ENCODE measurements at regions not wholly inside any gene's neighbourhood (a gene's known extent, or its start where the extent isn't known, plus 50 kb on each side); places are given as distances from the start of the nearest gene placed in this dataset.
"Not testable (repeated sequence)": the region's sequence is repeated elsewhere in the genome, so short reads cannot be mapped to it uniquely, and the experiment has no call there.

DNA sequence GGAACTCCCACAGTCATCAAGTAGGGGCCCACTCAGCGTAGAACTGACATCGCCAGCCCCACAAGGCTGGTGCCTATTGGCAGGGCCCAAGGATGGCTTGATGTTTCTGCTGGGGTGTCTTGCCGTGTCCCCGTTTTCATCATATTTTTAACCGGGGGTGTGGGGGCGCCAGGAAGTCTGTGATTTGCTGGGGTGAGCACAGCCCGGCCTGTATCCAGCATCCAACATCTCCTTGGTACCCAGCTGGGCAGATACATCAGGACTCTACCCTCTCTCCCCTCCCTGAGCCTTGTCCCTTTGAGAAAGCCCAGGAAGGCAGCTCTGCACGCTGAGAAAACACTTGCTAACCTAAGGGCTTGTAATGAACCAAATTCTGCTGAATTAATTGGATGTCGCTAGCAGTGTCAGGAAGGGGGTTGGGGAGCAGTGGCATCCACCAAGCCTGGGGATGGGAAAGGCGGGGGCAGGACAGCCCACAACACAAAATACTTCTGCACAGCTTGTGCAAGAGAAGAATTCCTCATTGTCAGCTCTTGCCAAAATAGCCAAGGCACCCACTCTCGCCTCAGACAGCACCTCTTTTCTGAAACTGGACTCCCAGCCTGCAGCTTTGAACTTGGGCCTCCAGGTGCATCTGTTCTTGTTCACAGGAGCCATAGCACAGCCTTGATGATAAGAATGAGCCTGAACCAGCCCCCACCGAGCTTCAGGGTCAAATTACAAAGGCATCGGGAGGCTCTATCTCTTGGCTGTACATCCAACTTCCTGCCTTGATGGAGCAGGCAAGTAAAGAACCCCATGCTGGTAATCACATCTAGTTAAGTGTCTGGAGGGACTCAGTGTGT, 63.7 kb upstream of the LYRM9 start:
- no peaks in the 10 kb centered on the region for H3K9me3 Mint-ChIP-seq
- H3K36me3 Mint-ChIP-seq (ENCODE audit: low read depth): no peaks in the 10 kb centered on the region
- no peak overlapping the region for H3K27ac Mint-ChIP-seq
- no peak overlapping the region for H3K4me3 Mint-ChIP-seq
- no peak for DNase-seq
- H3K4me1 Mint-ChIP-seq (ENCODE audit: low read depth): peaks cover 12% of the 10 kb centered on the region
- H3K27me3 Mint-ChIP-seq (ENCODE audit: insufficient read depth): peaks cover 33% of the 10 kb centered on the region
- TF ChIP-seq, protein P1, sequence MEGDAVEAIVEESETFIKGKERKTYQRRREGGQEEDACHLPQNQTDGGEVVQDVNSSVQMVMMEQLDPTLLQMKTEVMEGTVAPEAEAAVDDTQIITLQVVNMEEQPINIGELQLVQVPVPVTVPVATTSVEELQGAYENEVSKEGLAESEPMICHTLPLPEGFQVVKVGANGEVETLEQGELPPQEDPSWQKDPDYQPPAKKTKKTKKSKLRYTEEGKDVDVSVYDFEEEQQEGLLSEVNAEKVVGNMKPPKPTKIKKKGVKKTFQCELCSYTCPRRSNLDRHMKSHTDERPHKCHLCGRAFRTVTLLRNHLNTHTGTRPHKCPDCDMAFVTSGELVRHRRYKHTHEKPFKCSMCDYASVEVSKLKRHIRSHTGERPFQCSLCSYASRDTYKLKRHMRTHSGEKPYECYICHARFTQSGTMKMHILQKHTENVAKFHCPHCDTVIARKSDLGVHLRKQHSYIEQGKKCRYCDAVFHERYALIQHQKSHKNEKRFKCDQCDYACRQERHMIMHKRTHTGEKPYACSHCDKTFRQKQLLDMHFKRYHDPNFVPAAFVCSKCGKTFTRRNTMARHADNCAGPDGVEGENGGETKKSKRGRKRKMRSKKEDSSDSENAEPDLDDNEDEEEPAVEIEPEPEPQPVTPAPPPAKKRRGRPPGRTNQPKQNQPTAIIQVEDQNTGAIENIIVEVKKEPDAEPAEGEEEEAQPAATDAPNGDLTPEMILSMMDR (IDR thresholded peaks at IDR 0.05): no peak

DNA sequence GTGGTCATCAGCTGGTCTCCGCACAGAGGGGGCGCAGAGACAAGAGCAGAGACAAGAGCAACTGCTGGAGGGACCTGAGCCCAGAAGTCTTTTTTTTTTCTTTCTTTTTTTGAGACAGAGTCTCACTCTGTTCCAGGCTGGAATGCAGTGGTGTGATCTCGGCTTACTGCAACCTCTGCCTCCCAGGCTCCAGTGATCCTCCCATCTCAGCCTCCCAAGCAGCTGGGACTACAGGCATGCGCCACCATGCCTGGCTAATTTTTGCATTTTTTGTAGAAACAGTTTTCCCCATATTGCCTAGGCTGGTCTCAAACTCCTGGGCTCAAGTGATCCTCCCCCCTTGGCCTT, 64.3 kb upstream of the LYRM9 start:
- H3K4me3 Mint-ChIP-seq; H3K9me3 Mint-ChIP-seq; H3K36me3 Mint-ChIP-seq (ENCODE audit: low read depth); DNase-seq; H3K27ac Mint-ChIP-seq: not testable (repeated sequence)
- Mint-ChIP-seq H3K4me1 (ENCODE audit: low read depth) (peaks cover 12% of the 10 kb centered on the region), H3K27me3 (ENCODE audit: insufficient read depth) (peaks cover 27% of the 10 kb centered on the region)

DNA sequence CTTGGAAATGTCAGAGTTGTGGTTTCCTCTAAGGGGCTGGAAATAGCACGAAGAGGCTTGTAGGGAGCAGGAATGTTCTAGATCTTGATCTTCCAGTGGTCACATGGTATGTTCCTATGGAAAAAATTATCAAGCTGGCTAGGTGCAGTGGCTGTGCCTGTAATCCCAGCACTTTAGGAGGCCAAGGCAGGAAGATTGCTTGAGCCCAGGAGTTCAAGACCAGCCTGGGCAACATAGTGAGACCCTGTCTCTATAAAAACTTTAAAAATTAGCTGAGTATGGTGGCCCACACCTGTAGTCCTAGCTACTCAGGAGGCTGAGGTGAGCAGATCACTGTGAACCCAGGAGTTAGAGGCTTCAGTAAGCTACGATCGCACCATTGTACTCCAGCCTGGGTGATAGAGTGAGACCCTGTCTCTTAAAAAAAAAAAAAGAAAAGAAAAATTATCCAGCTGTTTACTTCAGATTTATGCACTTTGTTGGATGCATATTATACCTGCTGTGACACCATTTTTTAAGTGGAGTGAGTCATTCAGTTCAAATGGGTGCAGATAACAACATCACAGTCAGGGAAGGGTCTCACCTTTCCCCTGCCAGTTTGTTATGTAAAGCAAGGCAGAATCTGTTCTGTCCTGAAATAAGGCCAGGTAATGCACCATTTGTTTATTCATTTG, 65.7 kb upstream of the LYRM9 start:
- Mint-ChIP-seq H3K4me1 (ENCODE audit: low read depth) (peaks cover 12% of the 10 kb centered on the region), H3K9me3 (no peaks in the 10 kb centered on the region), H3K4me3 (no peak overlapping the region), H3K36me3 (ENCODE audit: low read depth) (no peaks in the 10 kb centered on the region), H3K27me3 (ENCODE audit: insufficient read depth) (peaks cover 20% of the 10 kb centered on the region), H3K27ac (no peak overlapping the region)
- DNase-seq: no peak
- TF ChIP-seq, protein P1 (IDR thresholded peaks at IDR 0.05): no peak

DNA sequence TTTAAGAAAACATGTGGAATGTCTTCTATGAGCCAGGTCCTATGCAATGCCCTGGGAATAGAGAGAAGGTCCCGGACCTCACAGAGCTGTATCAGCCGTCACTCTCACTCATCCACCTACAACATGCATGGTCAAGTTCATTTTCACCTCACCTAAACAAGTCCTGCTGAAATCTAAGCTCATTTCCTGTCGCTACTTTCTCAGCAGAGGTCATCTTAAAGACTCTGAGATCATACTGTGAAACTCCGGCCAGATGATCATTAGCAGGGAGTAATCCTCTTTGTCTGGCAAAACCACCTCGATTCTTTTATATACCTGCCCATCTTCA, 66.2 kb upstream of the LYRM9 start:
- no peaks in the 10 kb centered on the region for H3K9me3 Mint-ChIP-seq

DNA sequence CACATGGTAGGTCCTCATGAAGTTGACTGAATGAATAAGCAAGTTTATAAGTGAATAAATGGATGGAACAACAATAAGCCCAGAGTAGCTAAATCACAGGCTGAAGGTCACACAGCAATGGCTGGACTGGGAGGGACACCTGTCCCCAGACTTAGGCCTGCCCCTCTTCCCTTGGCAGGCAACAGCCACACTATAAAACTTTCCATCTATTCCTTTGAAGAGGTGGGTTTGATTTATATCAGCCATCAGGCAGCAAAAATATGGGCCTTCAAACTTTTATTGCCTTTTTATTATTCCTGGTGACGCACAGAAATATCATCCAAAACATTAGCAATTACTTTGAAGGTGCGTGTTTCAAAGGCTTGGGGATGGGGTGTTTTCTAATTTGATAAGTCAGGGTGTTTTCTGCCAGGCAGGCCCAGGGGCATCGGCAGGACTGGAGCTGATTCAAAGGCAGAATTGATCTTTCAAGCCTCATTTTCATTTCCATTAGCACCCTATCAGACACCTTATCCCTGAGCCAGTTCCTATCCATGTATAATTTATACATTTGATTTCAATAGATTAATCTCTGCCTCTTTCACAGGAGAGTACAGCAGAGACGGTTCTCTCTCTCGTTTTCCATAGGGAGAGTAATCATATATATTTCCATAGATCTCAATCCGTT, 67.2 kb upstream of the LYRM9 start:
- Mint-ChIP-seq H3K4me1 (ENCODE audit: low read depth) (peaks cover 12% of the 10 kb centered on the region), H3K9me3 (no peaks in the 10 kb centered on the region), H3K36me3 (ENCODE audit: low read depth) (no peaks in the 10 kb centered on the region), H3K27ac (no peak overlapping the region), H3K4me3 (no peak overlapping the region), H3K27me3 (ENCODE audit: insufficient read depth) (peaks cover 12% of the 10 kb centered on the region)
- TF ChIP-seq, protein P1 (IDR thresholded peaks at IDR 0.05): no peak
- no peak for DNase-seq

More for the DNA sequence above, 66.2 kb upstream of the LYRM9 start:
- Mint-ChIP-seq H3K27me3 (ENCODE audit: insufficient read depth) (peaks cover 18% of the 10 kb centered on the region), H3K36me3 (ENCODE audit: low read depth) (no peaks in the 10 kb centered on the region), H3K27ac (no peak overlapping the region), H3K4me3 (no peak overlapping the region), H3K4me1 (ENCODE audit: low read depth) (peaks cover 12% of the 10 kb centered on the region)
- no peak for DNase-seq
- TF ChIP-seq, protein P1 (IDR thresholded peaks at IDR 0.05): no peak

DNA sequence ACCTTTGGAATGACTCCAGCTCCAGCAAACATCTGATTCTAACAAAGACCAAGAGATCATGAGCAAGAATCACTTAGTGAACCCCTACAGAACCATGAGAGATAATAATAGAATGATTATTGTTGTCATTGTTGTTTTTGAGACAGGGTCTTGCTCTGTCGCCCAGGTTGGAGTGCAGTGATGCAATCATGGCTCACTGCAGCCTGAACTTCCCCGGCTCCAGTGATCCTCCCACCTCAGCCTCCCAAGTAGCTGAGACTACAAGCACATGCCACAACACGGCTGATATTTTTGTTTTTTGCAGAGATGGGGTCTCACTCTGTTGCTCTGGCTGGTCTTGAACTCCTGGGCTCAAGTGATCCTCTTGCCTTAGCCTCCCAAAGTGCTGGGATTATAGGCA, 69.4 kb upstream of the LYRM9 start:
- not testable (repeated sequence) for H3K27me3 Mint-ChIP-seq (ENCODE audit: insufficient read depth); H3K36me3 Mint-ChIP-seq (ENCODE audit: low read depth); DNase-seq; H3K27ac Mint-ChIP-seq; H3K9me3 Mint-ChIP-seq; H3K4me1 Mint-ChIP-seq (ENCODE audit: low read depth); H3K4me3 Mint-ChIP-seq

Data from HFFc6 (cell line).